ENCODE measurements at regions not wholly inside any gene's neighbourhood (a gene's known extent, or its start where the extent isn't known, plus 50 kb on each side); places are given as distances from the start of the nearest gene placed in this dataset.

- no peaks in the 10 kb centered on the region for H3F3A ChIP-seq (ENCODE audit: insufficient read depth, low read length)
- no peaks in the 10 kb centered on the region for H3K36me3 ChIP-seq (ENCODE audit: insufficient read depth, low read length)
- H3K4me3 ChIP-seq (ENCODE audit: low read depth, low read length, poor library complexity, severe bottlenecking), result no peak overlapping the region
- no peaks in the 10 kb centered on the region for H3K79me2 ChIP-seq (ENCODE audit: insufficient read depth, low read length)
- no peak overlapping the region for H3K9ac ChIP-seq (ENCODE audit: low read length)
- no peaks in the 10 kb centered on the region for H4K20me1 ChIP-seq (ENCODE audit: insufficient read depth, low read length)
- no peaks in the 10 kb centered on the region for H3K4me1 ChIP-seq (ENCODE audit: insufficient read depth, low read length, severe bottlenecking)
- H3K9me3 ChIP-seq (ENCODE audit: low read length), result no peaks in the 10 kb centered on the region
- H3K27me3 ChIP-seq (ENCODE audit: insufficient read depth, low read length), result no peaks in the 10 kb centered on the region
- no peaks in the 10 kb centered on the region for H3K9me2 ChIP-seq (ENCODE audit: low read depth, low read length)
- no peak overlapping the region for H3K4me2 ChIP-seq (ENCODE audit: low read length)
- no peak for TF ChIP-seq EZH2 (IDR thresholded peaks at IDR 0.05; ENCODE audit: borderline replicate concordance, low read length)
- TF ChIP-seq CTCF (IDR thresholded peaks at IDR 0.05; ENCODE audit: low read length), result no peak
- no peak overlapping the region for H2AFZ ChIP-seq (ENCODE audit: low read length)
- no peak overlapping the region for H3K27ac ChIP-seq (ENCODE audit: low read depth, low read length, poor library complexity, severe bottlenecking)
Observed at GRCh38 chr2:215530191-215530968, 94.5 kb upstream of the FN1 start.

- Histone ChIP-seq H3K9me2 (ENCODE audit: low read depth, low read length) (no peaks in the 10 kb centered on the region), H3K36me3 (ENCODE audit: insufficient read depth, low read length) (no peaks in the 10 kb centered on the region), H3K79me2 (ENCODE audit: insufficient read depth, low read length) (no peaks in the 10 kb centered on the region), H3K4me1 (ENCODE audit: insufficient read depth, low read length, severe bottlenecking) (no peaks in the 10 kb centered on the region), H3K27ac (ENCODE audit: low read depth, low read length, poor library complexity, severe bottlenecking) (no peak overlapping the region), H3K4me2 (ENCODE audit: low read length) (no peak overlapping the region), H3K9me3 (ENCODE audit: low read length) (no peaks in the 10 kb centered on the region), H3K4me3 (ENCODE audit: low read depth, low read length, poor library complexity, severe bottlenecking) (no peak overlapping the region), H3K27me3 (ENCODE audit: insufficient read depth, low read length) (no peaks in the 10 kb centered on the region), H2AFZ (ENCODE audit: low read length) (no peak overlapping the region), H4K20me1 (ENCODE audit: insufficient read depth, low read length) (no peaks in the 10 kb centered on the region), H3K9ac (ENCODE audit: low read length) (no peak overlapping the region), H3F3A (ENCODE audit: insufficient read depth, low read length) (no peaks in the 10 kb centered on the region)
- no peak for TF ChIP-seq EZH2 (IDR thresholded peaks at IDR 0.05; ENCODE audit: borderline replicate concordance, low read length)
- no peak for TF ChIP-seq CTCF (IDR thresholded peaks at IDR 0.05; ENCODE audit: low read length)
Observed at GRCh38 chr2:215529271-215529670, 93.4 kb upstream of the FN1 start.

- Histone ChIP-seq H3K27me3 (ENCODE audit: insufficient read depth, low read length) (no peaks in the 10 kb centered on the region), H3K4me1 (ENCODE audit: insufficient read depth, low read length, severe bottlenecking) (no peaks in the 10 kb centered on the region), H3K9ac (ENCODE audit: low read length) (no peak overlapping the region), H3F3A (ENCODE audit: insufficient read depth, low read length) (no peaks in the 10 kb centered on the region), H3K4me3 (ENCODE audit: low read depth, low read length, poor library complexity, severe bottlenecking) (no peak overlapping the region), H3K79me2 (ENCODE audit: insufficient read depth, low read length) (no peaks in the 10 kb centered on the region), H3K9me2 (ENCODE audit: low read depth, low read length) (no peaks in the 10 kb centered on the region), H4K20me1 (ENCODE audit: insufficient read depth, low read length) (no peaks in the 10 kb centered on the region), H3K9me3 (ENCODE audit: low read length) (no peaks in the 10 kb centered on the region), H3K4me2 (ENCODE audit: low read length) (no peak overlapping the region), H2AFZ (ENCODE audit: low read length) (no peak overlapping the region), H3K36me3 (ENCODE audit: insufficient read depth, low read length) (no peaks in the 10 kb centered on the region), H3K27ac (ENCODE audit: low read depth, low read length, poor library complexity, severe bottlenecking) (no peak overlapping the region)
- TF ChIP-seq CTCF (IDR thresholded peaks at IDR 0.05; ENCODE audit: low read length) (no peak), EZH2 (IDR thresholded peaks at IDR 0.05; ENCODE audit: borderline replicate concordance, low read length) (no peak)
Observed at GRCh38 chr2:215528555-215528954, 92.7 kb upstream of the FN1 start.
